NCI-H2196 (cell line): ENCODE measurements at regions not wholly inside any gene's neighbourhood (a gene's known extent, or its start where the extent isn't known, plus 50 kb on each side); places are given as distances from the start of the nearest gene placed in this dataset.
A peak's percentile ranks its signal among the peaks of the same experiment; 100 is the strongest.

ENCODE experiments used
- DNase-seq: peaks from one replicate; lab custom pipeline; 2025; ENCODE audit not compliant: unreplicated experiment; lab: John Stamatoyannopoulos, UW

- DNase-seq: no peak
These were observed 144.4 kb upstream of the PWP1 start for GRCh38 chr12:107541001-107541705.

GRCh38 chr12:107543416-107543815, 142.2 kb upstream of the PWP1 start:
- DNase-seq: no peak

GRCh38 chr12:107543841-107544240, 141.8 kb upstream of the PWP1 start:
- no peak for DNase-seq

GRCh38 chr12:107544937-107545336, 140.7 kb upstream of the PWP1 start:
- no peak for DNase-seq

GRCh38 chr12:107545737-107546353, 139.8 kb upstream of the PWP1 start:
- DNase-seq: no peak

GRCh38 chr12:107547389-107547788, 138.2 kb upstream of the PWP1 start:
- no peak for DNase-seq

- no peak for DNase-seq
These were observed 135.7 kb upstream of the PWP1 start for GRCh38 chr12:107549651-107550480.

- DNase-seq: no peak
These were observed 134.2 kb upstream of the PWP1 start for GRCh38 chr12:107551434-107551833.

GRCh38 chr12:107552263-107552662, 133.3 kb upstream of the PWP1 start:
- no peak for DNase-seq

- no peak for DNase-seq
These were observed 132.3 kb upstream of the PWP1 start for GRCh38 chr12:107553211-107553765.

GRCh38 chr12:107554941-107555340, 130.7 kb upstream of the PWP1 start:
- no peak for DNase-seq

GRCh38 chr12:107557026-107557425, 128.6 kb upstream of the PWP1 start:
- no peak for DNase-seq

- DNase-seq: no peak
These were observed 128.0 kb upstream of the PWP1 start for GRCh38 chr12:107557589-107558100.

GRCh38 chr12:107558141-107558815, 127.3 kb upstream of the PWP1 start:
- DNase-seq: no peak

GRCh38 chr12:107558816-107559382, 126.7 kb upstream of the PWP1 start:
- DNase-seq: no peak

GRCh38 chr12:107560165-107560898, 125.3 kb upstream of the PWP1 start:
- no peak for DNase-seq

- no peak for DNase-seq
These were observed 124.7 kb upstream of the PWP1 start for GRCh38 chr12:107560899-107561285.

GRCh38 chr12:107564946-107565345, 120.7 kb upstream of the PWP1 start:
- DNase-seq: peak; percentile 34

GRCh38 chr12:107565551-107565950, 120.0 kb upstream of the PWP1 start:
- no peak for DNase-seq
